Pancreas (tissue), 10 donors: ENCODE measurements at regions not wholly inside any gene's neighbourhood (a gene's known extent, or its start where the extent isn't known, plus 50 kb on each side); places are given as distances from the start of the nearest gene placed in this dataset.
A peak's percentile ranks its signal among the peaks of the same experiment; 100 is the strongest.

Experiments
- ATAC-seq, 4 donors: fragments of 200-7000 bp; cut with Tn5 transposase; one replicate each; pipeline versions ENCODE4 v1.8.0 to v1.9.1; 2020; ENCODE audit warnings: mild to moderate bottlenecking in 4 of 4, moderate library complexity in 4 of 4
- DNase-seq, 6 donors: peaks; one replicate each; pipeline ENCODE4 v3.0.0-alpha.2; 2020
- FAIRE-seq: peaks from 2 replicates; lab custom pipeline; 2012; peaks lifted over from hg19 to GRCh38; lab: Jason Lieb, UNC
- H3K27ac ChIP-seq, 4 donors: fragments of 200-600 bp; sonication (generic); 1 replicate in 3 of 4; 2 replicates in 1 of 4; pipeline versions ENCODE4 v1.5.0 to v1.8.0; 2020
- H3K27me3 ChIP-seq, 4 donors: fragments of 200-600 bp; one replicate each; pipeline ENCODE4 v1.8.0; 2021
- H3K36me3 ChIP-seq, 3 donors: fragments of 200-600 bp; sonication (generic) in 1 of 3; one replicate each; pipeline versions ENCODE4 v1.5.0 to v1.8.0; 2020 to 2021
- H3K4me1 ChIP-seq, 3 donors: fragments of 200-600 bp; one replicate each; pipeline ENCODE4 v1.8.0; 2021
- H3K4me3 ChIP-seq, 4 donors: fragments of 200-600 bp; sonication (generic) in 2 of 4; one replicate each; pipeline versions ENCODE4 v1.5.0 to v1.8.0; 2020 to 2021
- H3K9me3 ChIP-seq, 4 donors: fragments of 200-600 bp; one replicate each; pipeline ENCODE4 v1.8.0; 2021
- WGBS, 2 donors: extraction: QIAGEN DNeasy Blood & Tissue Kit; methylation state at CpG; one replicate each; pipeline ENCODE4 v1.1.7; 2013; 5-methylcytosine and 5-hydroxymethylcytosine counted together
- intact Hi-C, 3 donors: fragments of 100-400 bp; cut with DNase I; formaldehyde crosslinking; loops; one replicate each; pipeline versions ENCODE4 v1.11.1 to v1.14.2; 2022
- TF ChIP-seq, protein P1 (sequence below), 4 donors: fragments of 200-600 bp; sonication (generic) in 3 of 4; IDR thresholded peaks; one replicate each; pipeline versions ENCODE4 v1.5.0 to v1.8.0; 2021; ENCODE audit warnings: antibody characterized with exemption in 4 of 4
- donor health status: healthy with polysubstance abuse.
- donor health status: DM: no; HTN: no; CAD: no; lungs with moderate emphysema.
- donor health status: DM: no; HTN: no; CAD: no.
- donor health status: control.
- donor health status: control.
- donor health status: Bipolar disorder and iron deficiency.
- donor health status: DM: yes; HTN: yes; CAD: no.
- donor health status: DM: no; HTN: no; CAD: no.
- donor health status: DM: no; HTN: no; CAD: no.
- donor health status: DM: yes; HTN: yes; CAD: no.

DNA sequence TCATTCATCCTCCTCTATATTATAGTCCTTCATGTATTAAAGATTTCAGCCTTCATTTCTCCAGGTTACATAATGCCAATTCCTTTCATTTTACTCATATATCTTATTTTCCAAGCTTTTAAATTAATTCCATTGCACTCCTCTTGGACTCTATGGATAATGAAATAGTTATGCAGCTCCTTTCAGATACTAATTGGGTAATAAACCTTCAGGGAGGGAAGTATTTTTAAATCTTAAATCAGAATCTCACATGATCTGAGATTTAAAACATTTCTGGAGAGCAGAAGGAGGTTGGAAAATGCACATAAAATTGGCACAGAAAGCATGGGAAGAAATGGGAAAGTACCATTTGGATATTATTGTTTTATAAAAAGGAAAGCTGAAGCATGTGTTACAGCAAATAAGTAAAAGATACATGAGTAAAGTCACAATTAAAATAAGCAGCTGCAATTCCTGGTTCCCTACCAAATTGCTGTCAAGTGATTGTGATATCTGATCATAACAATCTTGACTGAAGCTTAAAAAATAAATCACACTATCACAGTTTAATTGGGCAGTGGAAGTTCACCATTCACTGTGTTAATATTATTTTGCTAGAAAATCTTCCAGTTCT, 257.9 kb upstream of the NREP start:
- no peak overlapping the region for H3K4me3 ChIP-seq
- no peak for FAIRE-seq
- H3K4me1 ChIP-seq = peaks cover 0 to 20% (median 0%) of the 10 kb centered on the region in 3 donors
- H3K27me3 ChIP-seq = no peaks in the 10 kb centered on the region
- intact Hi-C loops = no loop called here
- no peak for DNase-seq
- H3K9me3 ChIP-seq = no peaks in the 10 kb centered on the region
- TF ChIP-seq, protein P1, sequence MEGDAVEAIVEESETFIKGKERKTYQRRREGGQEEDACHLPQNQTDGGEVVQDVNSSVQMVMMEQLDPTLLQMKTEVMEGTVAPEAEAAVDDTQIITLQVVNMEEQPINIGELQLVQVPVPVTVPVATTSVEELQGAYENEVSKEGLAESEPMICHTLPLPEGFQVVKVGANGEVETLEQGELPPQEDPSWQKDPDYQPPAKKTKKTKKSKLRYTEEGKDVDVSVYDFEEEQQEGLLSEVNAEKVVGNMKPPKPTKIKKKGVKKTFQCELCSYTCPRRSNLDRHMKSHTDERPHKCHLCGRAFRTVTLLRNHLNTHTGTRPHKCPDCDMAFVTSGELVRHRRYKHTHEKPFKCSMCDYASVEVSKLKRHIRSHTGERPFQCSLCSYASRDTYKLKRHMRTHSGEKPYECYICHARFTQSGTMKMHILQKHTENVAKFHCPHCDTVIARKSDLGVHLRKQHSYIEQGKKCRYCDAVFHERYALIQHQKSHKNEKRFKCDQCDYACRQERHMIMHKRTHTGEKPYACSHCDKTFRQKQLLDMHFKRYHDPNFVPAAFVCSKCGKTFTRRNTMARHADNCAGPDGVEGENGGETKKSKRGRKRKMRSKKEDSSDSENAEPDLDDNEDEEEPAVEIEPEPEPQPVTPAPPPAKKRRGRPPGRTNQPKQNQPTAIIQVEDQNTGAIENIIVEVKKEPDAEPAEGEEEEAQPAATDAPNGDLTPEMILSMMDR (IDR thresholded peaks at IDR 0.05) = no peak
- ATAC-seq = no peak
- no peaks in the 10 kb centered on the region for H3K36me3 ChIP-seq
- no peak overlapping the region for H3K27ac ChIP-seq

DNA sequence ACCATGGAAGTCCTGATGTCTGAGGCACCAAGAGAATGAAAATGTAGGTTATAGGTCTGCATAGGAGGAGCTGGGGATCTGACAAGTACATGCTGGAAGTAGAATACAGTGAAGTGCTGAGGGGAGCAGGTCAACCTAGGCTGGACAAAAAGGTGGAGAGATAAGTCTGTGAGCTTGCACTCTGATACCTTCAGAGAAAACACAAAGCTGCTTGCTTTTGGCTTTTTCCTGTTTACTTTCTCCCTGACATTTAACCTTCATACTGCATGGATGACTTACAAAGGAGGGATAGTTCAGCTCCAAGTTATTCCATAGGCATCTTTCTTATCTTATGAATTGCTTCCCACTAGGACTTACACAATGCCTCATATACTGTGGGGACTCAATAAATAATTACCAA, 256.7 kb upstream of the NREP start:
- ATAC-seq = peak in 2 of 4 donors; percentile 28 to 39
- intact Hi-C loops = no loop called here
- Histone ChIP-seq H3K27ac (no peak overlapping the region), H3K27me3 (no peaks in the 10 kb centered on the region), H3K4me3 (no peak overlapping the region), H3K4me1 (peaks cover 0 to 20% (median 0%) of the 10 kb centered on the region in 3 donors), H3K9me3 (no peaks in the 10 kb centered on the region), H3K36me3 (no peaks in the 10 kb centered on the region)
- no peak for DNase-seq
- no peak for FAIRE-seq
- TF ChIP-seq, protein P1 (IDR thresholded peaks at IDR 0.05) = no peak

DNA sequence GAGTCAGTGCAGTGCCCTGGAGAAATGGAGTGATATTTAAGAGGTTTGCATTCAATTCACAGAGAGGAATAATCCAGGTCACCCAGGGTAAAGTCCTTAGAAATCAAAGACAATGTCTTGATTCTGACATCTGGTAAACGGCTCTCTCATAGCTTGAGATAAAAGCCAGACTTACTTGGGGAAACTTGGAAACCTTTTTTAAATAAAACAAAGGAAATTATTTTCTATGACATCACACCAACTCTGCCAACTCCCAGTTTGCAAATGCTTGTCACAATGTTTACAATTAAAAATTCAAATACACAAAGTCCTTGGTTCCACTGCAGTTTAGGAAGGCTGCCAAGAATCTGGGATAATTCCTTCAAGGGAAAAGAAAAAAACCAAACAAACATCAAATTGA, 255.1 kb upstream of the NREP start:
- H3K27me3 ChIP-seq = no peaks in the 10 kb centered on the region
- FAIRE-seq = peak; percentile 92
- H3K4me1 ChIP-seq = peaks cover 0 to 20% (median 0%) of the 10 kb centered on the region in 3 donors
- TF ChIP-seq, protein P1 (IDR thresholded peaks at IDR 0.05) = no peak
- ATAC-seq = peak; percentile 74 to 85 (median 75)
- intact Hi-C loops = no loop called here
- no peak overlapping the region for H3K27ac ChIP-seq
- H3K4me3 ChIP-seq = no peak overlapping the region
- H3K9me3 ChIP-seq = no peaks in the 10 kb centered on the region
- DNase-seq = peak in 3 of 6 donors; percentile 9 to 18 (median 11)
- 0 to 7% methylated on average over 1 of the region's 1 CpG for WGBS, 2 donors
- no peaks in the 10 kb centered on the region for H3K36me3 ChIP-seq

DNA sequence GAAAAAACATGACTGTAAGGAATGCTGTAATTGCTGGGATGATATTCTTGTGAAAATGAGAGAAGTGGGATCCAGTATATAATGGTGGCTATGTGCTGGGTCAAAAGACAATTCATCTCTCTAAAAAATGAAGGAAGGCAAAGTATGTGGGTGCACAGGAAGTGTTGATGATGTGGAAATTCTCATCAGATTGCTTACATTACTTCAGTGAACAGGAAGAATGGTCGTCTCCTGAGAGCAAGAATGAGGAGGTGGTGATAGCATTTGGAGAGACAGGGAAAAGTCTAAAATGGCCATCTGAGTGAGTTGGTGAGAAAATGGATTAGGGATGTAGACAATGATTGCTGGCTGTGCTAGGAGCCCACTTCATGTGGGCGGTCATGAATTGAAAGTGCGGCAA, 253.5 kb upstream of the NREP start:
- DNase-seq (no peak), ATAC-seq (no peak), FAIRE-seq (no peak)
- TF ChIP-seq, protein P1 (IDR thresholded peaks at IDR 0.05) = no peak
- no peaks in the 10 kb centered on the region for H3K9me3 ChIP-seq
- H3K27me3 ChIP-seq = no peaks in the 10 kb centered on the region
- WGBS, 2 donors = 94 to 97% methylated on average over 3 of the region's 3 CpGs
- H3K4me1 ChIP-seq = peaks cover 0 to 20% (median 0%) of the 10 kb centered on the region in 3 donors
- intact Hi-C loops = no loop called here
- H3K27ac ChIP-seq = no peak overlapping the region
- no peaks in the 10 kb centered on the region for H3K36me3 ChIP-seq
- H3K4me3 ChIP-seq = no peak overlapping the region

DNA sequence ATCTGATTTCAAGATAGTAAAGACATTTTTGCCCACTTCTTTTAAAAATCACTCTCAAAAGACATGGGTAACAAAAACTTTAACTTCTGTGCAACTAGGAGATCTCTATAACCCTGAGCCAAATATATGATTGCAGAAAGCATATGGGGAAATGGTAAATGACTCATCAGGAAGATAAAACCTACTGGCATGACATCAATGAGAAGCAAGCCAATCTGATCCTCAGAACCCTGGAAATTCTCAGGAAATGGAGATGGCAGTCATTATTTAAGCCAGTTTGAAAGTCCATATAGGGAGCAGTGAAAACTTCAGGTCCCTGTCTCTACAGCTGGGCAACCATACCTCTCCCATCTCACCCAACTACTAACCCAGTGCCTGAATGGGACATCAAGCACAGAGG, 249.7 kb upstream of the NREP start:
- Histone ChIP-seq H3K27me3 (no peaks in the 10 kb centered on the region), H3K27ac (no peak overlapping the region), H3K36me3 (no peaks in the 10 kb centered on the region), H3K4me1 (peaks cover 0 to 1% (median 0%) of the 10 kb centered on the region in 3 donors), H3K9me3 (no peaks in the 10 kb centered on the region), H3K4me3 (no peak overlapping the region)
- intact Hi-C loops = no loop called here
- DNase-seq = no peak
- TF ChIP-seq, protein P1 (IDR thresholded peaks at IDR 0.05) = no peak
- FAIRE-seq = no peak
- no peak for ATAC-seq
